NCI-H69 (cell line): ENCODE measurements at regions not wholly inside any gene's neighbourhood (a gene's known extent, or its start where the extent isn't known, plus 50 kb on each side); places are given as distances from the start of the nearest gene placed in this dataset.

Experiments
- DNase-seq: peaks from one replicate; lab custom pipeline; 2025; lab: John Stamatoyannopoulos, UW

DNA sequence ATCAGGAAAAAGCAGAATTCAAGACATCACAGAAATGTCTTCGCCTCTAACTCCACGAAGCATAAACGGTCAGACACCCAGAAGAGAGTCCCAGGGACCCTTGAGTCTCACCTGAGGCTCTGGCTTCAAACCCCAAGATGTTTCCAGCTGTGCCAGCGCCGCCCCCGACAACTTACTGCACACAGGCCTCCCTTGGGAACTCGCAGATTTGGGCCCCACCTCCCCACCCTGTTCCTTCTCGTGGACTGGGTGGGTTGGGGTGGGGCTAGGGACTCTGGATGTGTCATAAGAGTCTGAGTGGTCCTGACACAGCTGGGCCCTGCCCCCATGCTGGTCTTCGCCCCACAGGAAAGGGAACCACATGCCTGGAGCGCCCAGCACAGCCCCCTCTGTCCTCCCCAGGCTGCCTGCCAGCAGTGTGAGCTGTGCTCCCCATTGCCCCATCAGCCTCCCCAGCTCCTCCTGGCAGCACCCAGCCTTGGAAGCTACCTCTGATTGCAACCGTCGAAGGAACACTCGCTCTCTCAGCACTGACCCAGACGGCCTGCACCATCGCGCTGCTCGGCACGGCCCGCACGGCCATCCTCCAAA is 147.5 kb downstream of the CRYBB2 start:
- no peak for DNase-seq

DNA sequence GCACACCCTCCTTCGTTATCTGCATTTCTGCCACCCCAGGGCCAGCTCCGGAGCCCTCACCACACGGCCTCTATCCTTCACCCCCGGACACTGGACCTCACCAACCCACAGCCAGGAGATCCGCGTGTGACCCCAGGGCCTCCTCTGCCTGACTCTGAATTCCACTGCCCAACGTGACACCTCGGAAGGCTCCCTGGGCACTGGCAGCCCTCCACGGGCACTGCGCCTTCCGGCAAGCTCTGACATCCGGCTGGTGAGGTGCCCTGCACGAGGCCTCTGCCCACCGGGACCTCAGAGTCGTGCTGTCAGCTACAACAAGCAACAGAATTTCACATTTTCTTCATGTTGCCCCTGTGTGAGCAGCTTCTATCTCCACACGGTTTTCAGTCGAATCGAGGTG is 148.3 kb downstream of the CRYBB2 start:
- no peak for DNase-seq

DNA sequence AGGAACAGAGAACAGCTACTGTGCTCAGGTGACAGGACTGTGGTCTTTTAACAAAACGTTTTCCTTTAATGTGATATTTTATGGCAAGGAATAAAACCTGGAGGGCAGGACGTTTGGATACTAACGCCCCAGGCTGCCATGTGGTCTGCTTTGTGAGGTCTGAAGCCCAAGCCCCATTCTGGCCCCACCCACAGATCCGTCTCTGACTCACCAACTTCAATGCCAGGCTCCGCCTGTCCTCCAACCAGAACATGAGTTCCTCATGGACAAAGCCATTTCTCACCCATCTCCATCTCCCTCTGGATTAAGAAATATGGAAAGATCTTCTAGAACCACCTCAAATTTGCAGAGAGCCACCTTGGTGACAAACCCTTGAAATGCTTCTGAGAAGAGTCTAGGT is 148.8 kb downstream of the CRYBB2 start:
- DNase-seq: peak; percentile 37

DNA sequence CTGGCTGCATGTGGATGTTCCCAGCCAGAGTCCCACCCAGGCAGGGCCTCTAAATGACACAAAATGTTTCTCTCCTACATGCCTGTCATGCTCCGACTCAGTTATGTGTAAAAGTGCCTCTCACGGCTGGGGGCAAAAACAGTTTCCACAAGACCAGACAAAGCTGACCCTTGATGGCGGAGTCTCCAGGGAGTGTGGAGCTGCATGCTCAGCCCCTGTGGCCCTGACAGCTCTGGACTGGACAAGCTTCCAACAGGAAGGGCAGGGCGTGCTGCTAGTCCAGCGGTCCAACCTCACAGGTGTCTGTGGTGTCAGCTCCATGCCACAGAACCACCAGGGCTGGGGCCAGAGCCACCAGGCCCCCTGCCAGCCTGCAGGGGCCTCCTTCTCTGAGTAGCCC is 149.6 kb downstream of the CRYBB2 start:
- no peak for DNase-seq

DNA sequence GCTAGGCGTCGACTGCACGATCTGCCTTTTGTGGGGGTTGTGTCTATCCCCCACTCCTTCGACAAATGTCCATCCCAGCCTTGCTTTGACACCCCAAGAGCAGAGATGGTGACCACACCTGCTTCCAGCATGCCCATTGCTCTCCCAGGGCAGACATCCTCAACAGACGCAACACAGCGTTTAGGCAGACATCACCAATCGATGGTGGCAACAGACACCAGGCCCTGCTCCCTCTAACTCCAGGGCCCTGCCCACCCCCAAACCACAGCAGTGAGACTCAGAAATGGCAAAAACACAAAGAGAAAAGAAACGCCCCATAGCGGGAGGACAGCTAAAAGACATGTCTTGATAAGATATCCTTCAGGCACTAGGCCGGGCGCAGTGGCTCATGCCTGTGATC is 150.9 kb downstream of the CRYBB2 start:
- DNase-seq: no peak

DNA sequence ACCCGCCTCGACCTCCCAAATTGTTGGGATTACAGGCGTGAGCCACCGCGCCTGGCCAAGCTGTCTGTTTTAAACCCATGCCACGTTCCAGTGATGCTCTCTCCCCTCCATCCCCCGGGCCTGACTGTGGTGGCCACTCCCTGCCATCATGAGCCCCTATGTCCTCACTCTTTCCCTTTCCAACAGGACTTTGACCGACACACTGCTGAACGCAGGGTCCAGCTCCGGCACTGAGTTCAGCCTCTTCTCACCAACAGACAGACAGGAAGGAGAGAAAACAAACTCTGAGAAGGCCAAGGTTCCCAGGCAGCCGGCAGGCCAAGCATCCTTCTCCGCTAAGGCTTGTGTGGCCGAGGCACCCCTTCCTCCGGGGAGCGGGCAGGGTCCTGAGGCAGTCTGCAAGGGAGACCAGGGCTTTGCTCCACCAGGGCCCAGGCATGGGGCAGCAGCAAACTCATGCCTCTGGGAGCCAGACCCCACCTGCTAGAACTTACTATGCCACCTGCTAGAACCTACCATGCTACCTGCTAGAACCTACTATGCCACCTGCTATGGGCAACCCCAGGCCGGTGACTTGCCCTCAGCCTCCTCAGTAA is 152.7 kb downstream of the CRYBB2 start:
- no peak for DNase-seq

DNA sequence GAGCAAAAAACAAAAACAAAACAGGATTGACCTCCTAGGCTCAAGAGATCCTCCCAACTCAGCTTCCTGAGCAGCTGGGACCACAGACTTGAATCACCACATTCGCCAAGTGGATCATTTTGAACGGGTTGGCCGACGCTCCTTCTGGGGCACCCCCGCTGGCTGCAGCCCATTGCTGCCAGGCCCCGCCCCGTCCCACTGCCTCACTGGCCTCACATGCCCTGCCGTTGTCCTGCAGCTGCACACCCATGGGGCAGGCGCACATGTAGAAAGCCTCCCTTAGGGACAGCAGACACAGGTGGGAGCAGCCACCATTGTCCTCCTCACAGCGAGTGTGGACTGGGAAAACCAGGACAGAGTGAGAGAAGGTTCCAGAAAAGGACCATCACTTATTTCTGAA is 154.5 kb downstream of the CRYBB2 start:
- no peak for DNase-seq

DNA sequence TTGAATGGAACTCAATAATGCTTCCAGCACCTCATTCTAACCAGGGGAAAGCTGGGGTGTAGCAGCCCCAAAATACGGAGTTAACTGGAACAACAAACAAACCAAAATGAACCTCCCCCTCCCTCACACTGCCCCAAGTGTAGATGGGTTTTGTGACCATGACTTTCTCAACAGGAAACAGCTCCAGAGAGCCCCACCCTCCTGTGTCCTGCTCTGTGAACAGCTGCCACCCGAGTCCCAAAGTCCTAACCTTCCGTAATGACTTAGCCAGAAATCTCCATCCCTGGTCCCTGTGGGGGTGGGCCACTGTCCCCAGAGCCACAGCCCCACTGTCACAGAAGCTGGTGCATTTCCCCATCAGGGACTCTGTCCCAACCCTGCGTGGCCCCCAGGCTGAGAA is 155.4 kb downstream of the CRYBB2 start:
- no peak for DNase-seq

DNA sequence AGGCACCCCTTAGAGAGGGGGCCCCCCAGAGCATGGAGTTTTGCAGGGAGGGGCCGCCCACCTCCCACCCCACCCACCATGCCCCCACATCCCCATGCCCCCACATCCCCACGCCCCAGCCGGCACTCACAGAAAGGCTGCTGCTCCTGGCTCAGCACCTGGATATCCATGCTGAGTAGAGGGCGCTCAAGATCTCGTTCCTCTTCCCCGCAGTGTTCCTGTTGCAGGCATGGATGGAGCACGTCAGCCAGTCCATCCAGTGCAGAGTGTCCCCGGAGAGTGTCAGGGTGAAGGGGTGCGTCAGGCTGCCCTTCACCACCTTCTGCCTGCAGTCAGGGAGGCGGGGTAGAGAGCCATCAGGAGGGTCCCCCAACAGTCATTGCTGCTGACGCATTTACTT is 156.2 kb downstream of the CRYBB2 start:
- DNase-seq: peak; percentile 15

DNA sequence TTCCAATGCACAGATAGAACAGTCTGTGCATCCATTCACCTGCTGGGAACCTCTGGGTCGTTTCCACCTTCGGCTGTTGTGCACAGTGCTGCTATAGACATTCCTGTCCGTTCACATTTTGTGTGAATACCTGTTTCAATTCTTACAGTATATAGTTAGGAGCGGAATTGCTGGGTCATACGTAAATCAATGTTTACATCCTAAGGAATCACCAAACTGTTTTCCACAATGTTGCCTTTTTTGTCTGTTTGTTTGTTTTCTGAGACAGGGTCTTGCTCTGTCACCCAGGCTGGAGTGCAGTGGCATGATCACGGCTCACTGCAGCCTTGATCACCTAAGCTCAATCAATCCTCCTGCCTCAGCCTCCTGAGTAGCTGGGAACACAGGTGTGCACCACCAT is 158.3 kb downstream of the CRYBB2 start:
- no peak for DNase-seq

DNA sequence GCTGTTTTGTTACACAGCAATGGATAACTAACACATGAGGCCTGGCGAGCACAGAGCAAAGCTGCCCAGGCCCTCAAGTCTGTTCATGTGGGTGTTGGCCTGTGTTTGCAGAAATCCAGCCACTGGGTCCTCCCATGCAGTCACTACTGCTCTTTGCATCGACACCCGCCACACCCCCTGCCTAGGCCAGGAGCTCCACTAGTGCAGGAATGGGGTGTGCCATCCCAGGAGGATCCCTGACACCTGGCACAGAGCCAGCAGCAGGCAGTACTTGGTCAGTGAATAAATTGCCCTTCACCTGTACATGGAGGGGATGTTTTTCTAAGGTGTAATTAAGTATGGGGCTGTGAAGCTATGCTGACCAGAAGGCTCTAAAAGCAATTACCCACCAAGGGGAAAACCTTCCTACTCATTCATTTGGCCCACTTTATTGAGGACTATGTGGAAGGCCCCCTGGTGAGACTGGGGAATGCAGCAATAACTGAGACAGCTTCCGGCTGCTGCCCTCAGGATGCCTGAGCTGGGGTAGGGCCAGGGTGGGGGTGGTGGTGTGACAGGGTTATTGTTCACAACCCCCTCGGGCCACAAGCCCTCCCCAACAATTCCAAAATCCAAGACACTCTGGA is 160.8 kb downstream of the CRYBB2 start:
- peak; percentile 51 for DNase-seq

DNA sequence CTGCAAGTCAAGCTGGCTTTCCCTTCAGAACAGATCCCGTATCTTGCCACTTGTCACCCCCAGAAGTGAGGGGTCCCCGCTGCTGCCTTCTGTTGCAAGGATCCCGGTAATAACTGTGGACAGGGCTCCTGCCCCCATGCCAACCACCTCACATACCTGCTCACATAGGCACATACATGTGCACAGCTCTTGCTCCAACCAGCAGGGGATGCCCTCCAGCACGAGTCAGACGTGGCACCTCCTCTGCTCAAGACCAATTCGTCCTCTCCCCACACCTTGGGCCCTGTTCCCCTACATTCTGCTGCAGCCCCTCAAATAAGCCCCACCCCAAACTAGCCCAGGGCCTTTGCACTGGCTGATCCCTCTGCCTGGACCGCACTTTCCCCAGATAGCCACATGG is 163.3 kb downstream of the CRYBB2 start:
- peak; percentile 54 for DNase-seq

DNA sequence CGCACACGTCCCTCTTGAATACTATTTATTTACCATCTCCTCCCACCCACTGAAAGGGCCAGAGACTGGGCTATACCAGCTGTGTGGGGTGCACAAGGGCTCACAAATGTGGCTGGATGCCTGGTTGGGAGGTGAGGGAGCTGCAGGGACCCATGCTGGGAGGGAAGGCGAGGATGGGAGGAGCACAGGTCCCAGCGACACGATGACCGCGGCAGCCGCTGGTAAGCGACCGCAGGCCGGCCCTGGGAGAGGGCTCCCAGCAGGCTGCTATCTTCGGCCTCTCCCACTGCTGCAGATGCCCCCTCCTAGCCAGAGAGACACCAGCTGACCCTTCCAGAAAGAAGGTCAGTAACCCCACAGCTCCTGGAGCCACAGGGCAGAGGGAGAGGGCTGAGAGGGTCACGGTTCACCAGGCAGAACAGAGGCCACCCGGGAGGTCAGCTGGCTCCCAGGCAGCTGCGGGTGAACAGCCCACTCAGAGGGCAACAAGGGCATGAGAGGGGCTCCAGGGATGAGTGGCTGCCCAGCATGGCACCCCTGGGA is 163.9 kb downstream of the CRYBB2 start:
- no peak for DNase-seq

DNA sequence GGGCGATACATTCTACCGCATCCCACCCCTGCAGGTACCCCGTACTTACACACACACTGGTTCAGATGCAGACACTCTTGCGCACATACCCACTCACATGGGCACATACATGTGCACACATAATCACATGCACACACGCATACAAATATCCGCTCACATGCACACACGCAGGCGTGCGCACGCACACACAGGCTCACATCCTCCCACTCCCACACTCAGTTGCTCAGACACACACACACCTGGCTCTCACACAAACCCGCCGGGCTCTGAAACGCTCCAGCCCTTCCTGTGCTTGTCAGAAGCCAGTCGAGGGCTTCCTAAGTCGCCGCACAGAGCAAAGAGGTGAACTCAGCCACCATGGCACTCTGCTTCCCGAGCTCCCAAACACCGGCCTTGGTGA is 164.5 kb downstream of the CRYBB2 start:
- no peak for DNase-seq

DNA sequence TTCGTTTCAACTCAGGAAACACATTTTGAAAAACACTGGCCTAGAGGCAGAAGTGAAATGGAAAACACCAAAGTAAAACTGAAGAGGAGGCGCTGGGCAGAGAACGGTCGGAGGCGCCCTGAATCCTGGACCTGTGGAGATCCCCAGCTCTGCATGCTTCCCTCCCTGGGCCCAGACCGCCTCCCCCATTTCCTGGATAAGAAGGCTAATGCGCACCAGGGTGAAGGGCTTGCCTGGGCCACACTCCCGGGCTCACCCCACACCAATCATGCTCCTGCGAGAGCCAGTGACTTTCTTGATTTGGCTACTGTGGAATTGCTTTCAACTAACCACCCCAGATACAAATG is 167.1 kb downstream of the CRYBB2 start:
- peak; percentile 28 for DNase-seq

DNA sequence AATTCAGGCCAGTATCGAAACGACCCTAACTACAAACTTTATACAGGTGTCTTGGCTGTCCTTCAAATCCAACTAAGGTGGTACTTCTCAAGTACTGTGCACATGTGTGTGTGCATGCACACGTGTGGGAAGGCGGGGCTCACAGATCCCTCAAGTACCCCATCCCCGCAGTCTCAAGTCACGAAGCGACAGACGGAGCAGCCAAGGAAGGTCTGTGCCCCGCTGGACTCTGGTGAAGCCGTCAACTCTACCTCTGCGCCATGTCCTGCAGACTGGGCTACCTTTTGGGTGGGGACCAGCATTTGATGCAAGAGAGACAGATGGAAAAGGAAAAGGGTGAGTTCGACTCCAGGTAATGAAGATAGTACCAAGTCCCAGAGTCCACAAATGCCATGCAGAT is 169.0 kb downstream of the CRYBB2 start:
- no peak for DNase-seq

DNA sequence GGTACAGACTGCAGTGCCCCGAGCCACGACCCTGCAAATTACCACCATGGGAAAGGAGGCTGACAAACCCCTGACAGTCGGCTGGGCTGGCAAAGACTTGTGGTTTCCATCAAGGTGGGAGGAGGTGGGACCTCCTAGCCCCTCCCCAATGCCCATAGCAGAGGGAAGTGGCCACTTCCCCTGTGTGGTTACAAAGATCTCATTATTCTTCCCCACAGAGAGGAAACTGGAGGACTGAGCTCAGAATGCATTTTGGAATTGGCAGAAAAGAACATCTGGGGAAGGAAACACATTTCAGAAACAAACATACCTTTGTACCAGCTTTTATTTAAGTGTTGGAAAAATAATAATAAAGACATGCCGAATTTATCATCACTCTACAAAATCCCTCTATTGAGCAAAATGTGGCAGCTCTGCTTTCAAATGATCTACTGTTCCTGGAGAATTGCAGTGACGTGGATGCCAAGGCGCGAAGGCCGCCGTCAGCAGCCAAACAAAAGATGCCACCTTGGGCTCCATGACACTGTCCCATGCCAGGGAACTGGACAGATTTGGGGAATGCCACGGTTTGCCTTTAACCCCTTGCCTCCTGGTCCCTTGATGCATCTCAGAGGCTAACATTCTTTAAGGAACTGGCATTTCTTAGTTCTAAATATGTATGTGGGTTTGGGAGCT is 169.6 kb downstream of the CRYBB2 start:
- DNase-seq: peak; percentile 17

DNA sequence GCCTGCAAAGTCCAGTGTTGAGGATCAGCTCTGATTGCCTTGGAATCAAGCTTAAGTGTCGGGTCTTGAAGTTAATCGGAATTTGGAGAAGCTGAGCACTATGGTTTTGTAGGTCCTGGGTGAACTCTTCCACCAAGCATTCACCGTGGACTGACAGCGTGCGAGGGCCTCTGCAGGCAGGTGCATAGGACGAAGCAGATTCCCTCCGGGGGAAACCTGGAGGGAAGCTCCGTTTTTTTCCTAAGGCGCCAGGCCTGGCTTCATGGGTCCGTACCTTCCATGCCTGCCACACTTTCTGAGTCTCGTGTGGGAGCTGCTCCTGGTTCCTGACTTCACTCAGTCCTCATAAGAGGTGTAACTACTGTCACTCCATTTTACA is 170.1 kb downstream of the CRYBB2 start:
- DNase-seq: no peak

DNA sequence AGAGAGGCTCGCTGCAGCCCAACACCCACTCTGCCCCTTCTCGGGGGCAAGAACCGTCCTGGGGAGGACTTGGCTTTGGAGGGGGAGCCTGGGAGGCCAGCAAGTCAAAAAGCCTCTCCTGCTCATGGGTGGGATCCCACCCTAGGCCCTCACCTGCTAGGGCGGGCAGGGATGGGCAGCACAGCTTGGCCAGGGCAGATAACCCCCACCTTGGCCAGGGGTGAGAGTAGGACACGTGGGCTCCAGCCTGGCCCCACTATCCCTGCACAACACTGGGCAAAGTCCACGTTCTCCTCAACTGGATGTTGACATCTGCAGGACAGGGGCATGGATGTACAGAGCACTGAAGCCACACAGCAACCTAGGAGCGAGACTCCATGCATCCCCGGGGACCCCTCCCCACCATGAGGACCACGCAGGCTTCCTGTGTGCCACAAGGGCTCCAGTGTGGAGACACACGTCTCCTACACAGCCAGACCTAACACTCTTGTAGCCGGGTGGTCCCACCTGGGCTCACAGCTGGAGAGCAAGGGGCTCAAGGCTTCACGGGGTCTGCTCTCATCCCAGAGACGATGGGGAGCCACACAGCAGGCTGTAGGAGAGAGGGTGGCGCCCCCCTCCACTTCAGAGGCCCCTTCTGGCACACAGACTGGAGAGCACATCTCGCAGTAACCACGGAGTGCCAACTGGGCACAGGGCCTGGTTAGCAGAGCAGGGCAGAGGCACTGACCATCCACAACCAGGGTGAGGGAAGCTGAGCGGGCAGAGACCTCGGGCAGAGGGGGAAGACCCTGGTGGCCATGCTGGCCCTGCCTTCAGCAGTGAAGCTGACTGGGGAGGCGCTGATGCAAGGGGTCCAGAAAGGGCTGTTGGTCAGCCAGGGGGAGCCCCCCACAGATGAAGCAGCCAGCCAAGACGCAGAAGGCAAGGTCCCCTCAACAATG is 171.1 kb downstream of the CRYBB2 start:
- DNase-seq: no peak

DNA sequence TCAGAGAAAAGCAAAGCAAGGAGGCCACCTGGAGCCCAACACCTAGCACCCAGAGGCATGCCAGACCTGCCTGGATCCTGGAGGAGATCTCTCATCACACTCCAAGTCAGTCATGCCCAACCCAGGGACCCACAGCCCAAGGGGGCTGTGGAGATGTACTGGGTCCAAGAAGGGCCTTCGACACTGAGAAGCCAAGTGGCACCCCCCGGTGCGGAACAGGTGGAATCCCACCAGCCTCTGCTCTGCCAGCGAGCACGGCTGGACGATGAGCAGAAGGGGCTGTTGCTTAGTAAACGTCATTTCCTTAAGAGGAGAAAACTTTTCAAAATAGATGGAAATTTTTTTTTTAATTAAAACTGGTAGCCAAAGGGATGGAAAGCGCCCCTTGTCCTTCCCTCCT is 171.9 kb upstream of the GRK3 start:
- no peak for DNase-seq

DNA sequence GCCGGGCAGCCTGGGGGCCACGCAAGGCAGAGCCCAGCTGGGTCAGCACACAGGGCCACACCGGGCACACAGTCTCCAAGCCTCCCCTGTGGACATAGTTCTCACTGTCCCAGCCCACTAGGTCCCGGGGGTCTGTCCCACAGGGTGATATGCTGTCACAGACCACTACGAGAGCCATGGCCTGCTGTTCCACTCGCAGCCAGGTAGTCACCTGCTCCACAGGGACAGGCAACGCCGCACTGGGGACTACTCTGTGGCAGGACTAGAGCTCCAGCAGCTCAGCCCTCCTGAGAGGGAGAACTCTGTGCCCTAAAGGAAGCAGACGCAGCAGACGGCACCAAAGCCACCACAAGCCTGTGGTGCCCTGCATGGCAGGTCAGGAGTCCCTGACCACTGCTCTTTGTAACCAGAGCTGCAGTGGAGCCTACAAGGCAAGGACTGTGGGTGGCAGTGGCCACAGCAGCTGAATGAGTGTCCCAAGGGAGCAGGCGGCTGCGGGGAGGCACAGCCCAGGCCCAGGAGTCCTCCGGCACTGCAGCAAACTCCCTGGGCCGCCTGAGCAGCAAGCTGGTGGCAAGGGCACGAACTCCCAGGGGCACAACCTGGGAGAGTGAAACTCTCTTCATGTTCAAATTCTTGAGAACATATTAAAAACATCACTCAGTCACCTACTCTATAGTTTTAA is 171.2 kb upstream of the GRK3 start:
- DNase-seq: no peak

DNA sequence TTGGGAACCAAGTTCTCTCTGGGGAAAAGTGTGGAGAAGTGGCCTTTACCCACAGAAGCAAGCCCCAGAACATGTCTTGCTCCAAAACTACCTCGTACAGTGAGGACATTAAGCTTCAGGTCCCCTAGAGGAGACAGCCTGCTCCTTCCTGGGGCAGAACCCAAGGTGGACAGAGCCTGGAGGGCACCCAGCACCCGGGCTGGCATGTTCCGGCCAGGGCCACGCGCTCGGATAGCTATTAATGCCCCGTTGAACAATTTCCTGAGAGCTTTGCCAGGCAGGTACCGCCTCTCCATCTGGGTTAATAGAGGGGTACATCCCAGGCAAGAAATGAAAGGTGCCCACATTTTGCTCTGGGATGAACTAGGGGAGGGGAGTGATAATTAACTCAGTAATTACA is 169.0 kb upstream of the GRK3 start:
- peak; percentile 97 for DNase-seq
